CD4-positive, alpha-beta T cell (primary cell): ENCODE measurements at regions not wholly inside any gene's neighbourhood (a gene's known extent, or its start where the extent isn't known, plus 50 kb on each side); places are given as distances from the start of the nearest gene placed in this dataset.

ENCODE experiments used
- ATAC-seq: fragments of 200-7000 bp; cut with Tn5 transposase; one replicate; pipeline ENCODE4 v1.10.0; 2022; ENCODE audit warnings: mild to moderate bottlenecking; ENCODE audit not compliant: poor library complexity
- CTCF ChIA-PET: fragments of 350-600 bp; sonication (Branson Sonifier 250); formaldehyde crosslinking; loops from one replicate; lab custom pipeline; 2021; ENCODE audit warnings: antibody characterized with exemption, inconsistent platforms; lab: Charles Lee
- POLR2A ChIA-PET: fragments of 350-600 bp; sonication (Branson Sonifier 250); formaldehyde crosslinking; loops from one replicate; lab custom pipeline; 2021; ENCODE audit warnings: antibody characterized with exemption, inconsistent platforms; lab: Charles Lee
- DNase-seq, 14 experiments: peaks; one replicate each; pipeline ENCODE4 v3.0.0-alpha.2; 2013 to 2020; ENCODE audit warnings: mixed read lengths in 2 of 14
- H3K27ac ChIP-seq, 2 donors: one replicate each; pipeline versions ENCODE4 v1.5.1 to v1.7.0; 2013; ENCODE audit warnings: low read length in 2 of 2, low read depth in 1 of 2, mild to moderate bottlenecking in 1 of 2
- H3K27me3 ChIP-seq, 2 experiments: 1 replicate in 1 of 2; 2 replicates in 1 of 2; pipeline versions ENCODE4 v1.6.1 to v1.7.0; 2013; ENCODE audit warnings: low read length in 2 of 2, control low read depth in 1 of 2, mild to moderate bottlenecking in 1 of 2, moderate library complexity in 1 of 2; ENCODE audit not compliant: insufficient read depth in 2 of 2, control insufficient read depth in 1 of 2
- H3K36me3 ChIP-seq: one replicate; pipeline ENCODE4 v1.6.1; 2013; ENCODE audit warnings: low read length, control low read depth; ENCODE audit not compliant: insufficient read depth
- H3K4me1 ChIP-seq: one replicate; pipeline ENCODE4 v1.6.1; 2013; ENCODE audit warnings: low read length, control low read depth; ENCODE audit not compliant: insufficient read depth
- H3K4me3 ChIP-seq: one replicate; pipeline ENCODE4 v1.5.1; 2013; ENCODE audit warnings: mild to moderate bottlenecking, low read length, moderate library complexity
- H3K9me3 ChIP-seq, 2 experiments: 1 replicate in 1 of 2; 2 replicates in 1 of 2; pipeline versions ENCODE4 v1.6.1 to v1.7.0; 2013; ENCODE audit warnings: low read length in 2 of 2, mild to moderate bottlenecking in 2 of 2, control low read depth in 1 of 2, moderate library complexity in 1 of 2; ENCODE audit not compliant: control insufficient read depth in 1 of 2, insufficient read depth in 1 of 2
- H3K27ac Mint-ChIP-seq: one replicate; pipeline ENCODE4 v1.8.0; 2020; ENCODE audit warnings: mixed read lengths
- H3K27me3 Mint-ChIP-seq: one replicate; pipeline ENCODE4 v1.8.0; 2021; ENCODE audit warnings: mixed read lengths
- H3K36me3 Mint-ChIP-seq: one replicate; pipeline ENCODE4 v1.8.0; 2021; ENCODE audit warnings: low read depth, mixed read lengths
- H3K4me1 Mint-ChIP-seq: one replicate; pipeline ENCODE4 v1.8.0; 2021; ENCODE audit warnings: low read depth, mixed read lengths
- H3K4me3 Mint-ChIP-seq: one replicate; pipeline ENCODE4 v1.8.0; 2020; ENCODE audit warnings: mild to moderate bottlenecking, mixed read lengths
- H3K9me3 Mint-ChIP-seq: one replicate; pipeline ENCODE4 v1.8.0; 2020; ENCODE audit warnings: mixed read lengths
- intact Hi-C, 2 experiments: fragments of 100-400 bp; cut with DNase I in 1 of 2; cut with micrococcal nuclease in 1 of 2; formaldehyde crosslinking; loops; one replicate each; pipeline versions ENCODE4 v1.15.1 to v1.9.0; 2023 to 2025; cut with DNase I, micrococcal nuclease
- TF ChIP-seq, protein P1 (sequence below): fragments of 200-600 bp; IDR thresholded peaks from one replicate; pipeline ENCODE4 v1.8.0; 2022; ENCODE audit warnings: antibody characterized with exemption, mild to moderate bottlenecking

DNA sequence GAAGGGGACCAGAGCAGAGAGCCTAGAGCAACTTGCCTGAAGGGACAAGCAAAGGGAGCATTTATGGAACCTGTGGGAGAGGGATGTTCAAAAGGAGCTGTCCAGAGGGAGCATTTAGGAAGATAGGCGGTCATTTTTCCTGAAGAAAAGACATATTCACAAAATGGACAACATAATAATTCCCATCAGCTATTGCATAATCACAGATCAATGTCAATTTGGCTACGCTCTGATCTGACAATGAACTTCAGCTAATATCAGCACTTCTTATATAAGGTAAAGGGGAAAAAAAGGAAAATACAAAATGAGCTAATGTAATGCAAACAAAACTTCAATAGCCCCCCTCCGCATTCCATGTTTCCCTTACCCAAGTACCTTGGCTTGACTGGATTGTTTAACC is 291.1 kb upstream of the CDH7 start:
- DNase-seq (no peak), ATAC-seq (no peak)
- Mint-ChIP-seq H3K27ac (no peak overlapping the region), H3K36me3 (no peaks in the 10 kb centered on the region), H3K27me3 (no peaks in the 10 kb centered on the region), H3K4me3 (no peak overlapping the region), H3K9me3 (peaks cover 14% of the 10 kb centered on the region), H3K4me1 (no peaks in the 10 kb centered on the region)
- POLR2A ChIA-PET = no interaction called here
- no peaks in the 10 kb centered on the region for H3K4me1 ChIP-seq
- intact Hi-C loops = no loop called here
- H3K36me3 ChIP-seq = no peaks in the 10 kb centered on the region
- no peaks in the 10 kb centered on the region for H3K27me3 ChIP-seq
- H3K27ac ChIP-seq = no peak overlapping the region
- CTCF ChIA-PET = no interaction called here
- H3K4me3 ChIP-seq = no peak overlapping the region
- TF ChIP-seq, protein P1, sequence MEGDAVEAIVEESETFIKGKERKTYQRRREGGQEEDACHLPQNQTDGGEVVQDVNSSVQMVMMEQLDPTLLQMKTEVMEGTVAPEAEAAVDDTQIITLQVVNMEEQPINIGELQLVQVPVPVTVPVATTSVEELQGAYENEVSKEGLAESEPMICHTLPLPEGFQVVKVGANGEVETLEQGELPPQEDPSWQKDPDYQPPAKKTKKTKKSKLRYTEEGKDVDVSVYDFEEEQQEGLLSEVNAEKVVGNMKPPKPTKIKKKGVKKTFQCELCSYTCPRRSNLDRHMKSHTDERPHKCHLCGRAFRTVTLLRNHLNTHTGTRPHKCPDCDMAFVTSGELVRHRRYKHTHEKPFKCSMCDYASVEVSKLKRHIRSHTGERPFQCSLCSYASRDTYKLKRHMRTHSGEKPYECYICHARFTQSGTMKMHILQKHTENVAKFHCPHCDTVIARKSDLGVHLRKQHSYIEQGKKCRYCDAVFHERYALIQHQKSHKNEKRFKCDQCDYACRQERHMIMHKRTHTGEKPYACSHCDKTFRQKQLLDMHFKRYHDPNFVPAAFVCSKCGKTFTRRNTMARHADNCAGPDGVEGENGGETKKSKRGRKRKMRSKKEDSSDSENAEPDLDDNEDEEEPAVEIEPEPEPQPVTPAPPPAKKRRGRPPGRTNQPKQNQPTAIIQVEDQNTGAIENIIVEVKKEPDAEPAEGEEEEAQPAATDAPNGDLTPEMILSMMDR = no peak
- H3K9me3 ChIP-seq = no peaks in the 10 kb centered on the region

DNA sequence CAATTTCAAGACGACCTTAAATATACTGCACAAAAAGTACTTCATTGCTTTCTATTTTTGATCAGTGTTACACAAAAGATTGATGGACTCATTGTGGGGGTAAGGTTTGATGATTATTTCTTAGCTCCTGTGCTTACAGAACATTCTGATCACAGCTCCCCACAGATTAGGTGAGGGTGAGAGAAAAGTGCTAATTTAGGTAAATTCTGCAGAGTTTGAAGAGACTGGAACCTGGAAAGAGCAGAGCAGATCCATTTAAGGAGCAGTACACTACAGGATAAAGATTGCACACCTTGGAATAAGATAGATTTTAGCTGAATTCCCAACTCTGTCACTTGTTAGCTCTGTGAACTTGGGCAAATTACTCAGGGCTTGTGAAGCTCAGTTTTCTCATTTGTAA is 291.9 kb upstream of the CDH7 start:
- Histone ChIP-seq H3K4me1 (no peaks in the 10 kb centered on the region), H3K27me3 (no peaks in the 10 kb centered on the region), H3K36me3 (no peaks in the 10 kb centered on the region), H3K4me3 (no peak overlapping the region), H3K27ac (no peak overlapping the region), H3K9me3 (no peaks in the 10 kb centered on the region)
- TF ChIP-seq, protein P1 = no peak
- ChIA-PET CTCF (no interaction called here), POLR2A (no interaction called here)
- Mint-ChIP-seq H3K27me3 (no peaks in the 10 kb centered on the region), H3K4me1 (no peaks in the 10 kb centered on the region), H3K9me3 (peaks cover 14% of the 10 kb centered on the region), H3K27ac (no peak overlapping the region), H3K4me3 (no peak overlapping the region), H3K36me3 (no peaks in the 10 kb centered on the region)
- intact Hi-C loops = no loop called here
- no peak for DNase-seq
- ATAC-seq = no peak

DNA sequence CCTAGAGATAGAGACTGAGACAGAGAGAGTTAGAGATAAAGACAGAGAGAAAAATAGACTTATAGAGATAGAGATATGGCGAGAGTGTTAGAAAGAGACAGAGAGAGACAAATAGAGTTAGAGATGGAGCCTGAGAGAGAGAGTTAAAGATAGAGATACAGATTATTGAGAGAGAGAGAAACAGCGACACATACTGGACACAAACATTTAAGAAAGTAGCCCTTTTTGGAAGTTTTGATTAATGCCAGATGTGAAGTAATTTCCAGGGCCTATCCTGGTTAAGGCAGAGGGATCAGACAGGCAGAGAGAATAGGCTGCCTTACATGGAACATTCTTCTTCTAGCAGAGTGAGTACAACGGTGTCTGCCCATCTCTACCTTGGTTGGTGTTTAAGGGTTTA is 311.6 kb upstream of the CDH7 start:
- no peaks in the 10 kb centered on the region for H3K27me3 Mint-ChIP-seq
- TF ChIP-seq, protein P1 = no peak
- no peaks in the 10 kb centered on the region for H3K4me1 Mint-ChIP-seq
- no peak overlapping the region for H3K4me3 Mint-ChIP-seq
- Histone ChIP-seq H3K36me3 (no peaks in the 10 kb centered on the region), H3K9me3 (peaks cover 4 to 12% of the 10 kb centered on the region in 2 experiments), H3K4me3 (no peak overlapping the region), H3K27ac (no peak overlapping the region), H3K4me1 (no peaks in the 10 kb centered on the region), H3K27me3 (no peaks in the 10 kb centered on the region)
- H3K27ac Mint-ChIP-seq = no peak overlapping the region
- ChIA-PET CTCF (no interaction called here), POLR2A (no interaction called here)
- no peaks in the 10 kb centered on the region for H3K36me3 Mint-ChIP-seq
- ATAC-seq = no peak
- intact Hi-C loops = no loop called here
- H3K9me3 Mint-ChIP-seq = peaks cover 12% of the 10 kb centered on the region
- no peak for DNase-seq
